Spleen (tissue), 7 donors: ENCODE measurements at regions not wholly inside any gene's neighbourhood (a gene's known extent, or its start where the extent isn't known, plus 50 kb on each side); places are given as distances from the start of the nearest gene placed in this dataset.

Source experiments
- CTCF ChIP-seq, 11 experiments: fragments of 200-600 bp in 7 of 11; fragments of 450-650 bp in 4 of 11; sonication (generic) in 4 of 11; IDR thresholded peaks in 8 of 11; conservative IDR thresholded peaks in 3 of 11; 1 replicate in 7 of 11; 2 replicates in 4 of 11; pipeline versions ENCODE4 v1.4.0 to v1.8.0; 2016 to 2021; ENCODE audit warnings: antibody characterized with exemption in 11 of 11, inconsistent platforms in 4 of 11, mild to moderate bottlenecking in 1 of 11
- POLR2AphosphoS5 ChIP-seq, 3 donors: sonication (generic); formaldehyde crosslinking; IDR thresholded peaks; one replicate each; pipeline ENCODE4 v1.5.1; 2017; ENCODE audit warnings: antibody characterized with exemption in 3 of 3
- donor health status: DM: no; HTN: no; CAD: no; lungs with moderate emphysema.
- donor health status: DM: no; HTN: no; CAD: no.
- donor health status: DM: no; HTN: no; CAD: no.

GRCh38 chr6:148244217-148244935 lies 98.3 kb upstream of the SASH1 start:
- no peak for TF ChIP-seq CTCF (IDR thresholded peaks at IDR 0.05 in 8 of 11, conservative IDR thresholded peaks at IDR 0.05 in 3 of 11)
- no peak for TF ChIP-seq POLR2AphosphoS5 (IDR thresholded peaks at IDR 0.05)
